Suprapubic skin (tissue), 4 donors: ENCODE measurements at regions not wholly inside any gene's neighbourhood (a gene's known extent, or its start where the extent isn't known, plus 50 kb on each side); places are given as distances from the start of the nearest gene placed in this dataset.

Source experiments
- POLR2A ChIP-seq, 2 donors: fragments of 450-650 bp; IDR thresholded peaks; one replicate each; pipeline ENCODE4 v1.6.1; 2017; ENCODE audit warnings: antibody characterized with exemption in 2 of 2, mild to moderate bottlenecking in 2 of 2, moderate library complexity in 2 of 2
- POLR2AphosphoS5 ChIP-seq, 3 donors: sonication (generic); formaldehyde crosslinking; IDR thresholded peaks; one replicate each; pipeline ENCODE4 v1.6.1; 2017; ENCODE audit warnings: antibody characterized with exemption in 3 of 3
- TF ChIP-seq, protein P1 (sequence below), 2 donors: fragments of 200-600 bp in 1 of 2; fragments of 450-650 bp in 1 of 2; sonication (generic) in 1 of 2; IDR thresholded peaks; one replicate each; pipeline ENCODE4 v1.5.1; 2016 to 2019; ENCODE audit warnings: antibody characterized with exemption in 2 of 2, mild to moderate bottlenecking in 1 of 2, moderate library complexity in 1 of 2

DNA sequence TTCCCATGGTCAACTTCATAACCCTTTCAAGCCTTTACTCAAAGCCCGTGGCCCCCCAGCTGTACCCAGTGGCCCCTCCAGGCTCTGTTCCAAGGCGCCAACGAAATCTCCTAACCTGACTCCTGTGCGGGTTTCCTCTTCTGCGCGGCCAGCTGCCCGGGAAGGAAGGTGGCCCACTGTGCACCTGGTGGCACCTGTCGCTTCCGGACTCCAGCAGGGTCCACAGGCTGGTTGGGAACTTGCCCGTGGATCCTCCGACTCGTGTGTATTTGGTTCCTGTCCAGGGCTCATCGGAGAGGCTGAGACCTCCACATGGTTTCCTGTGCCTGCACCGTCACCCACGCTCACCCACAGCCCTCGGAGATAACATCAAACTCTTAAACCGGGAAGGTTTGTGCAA is 335.4 kb downstream of the BRD1 start:
- TF ChIP-seq, protein P1, sequence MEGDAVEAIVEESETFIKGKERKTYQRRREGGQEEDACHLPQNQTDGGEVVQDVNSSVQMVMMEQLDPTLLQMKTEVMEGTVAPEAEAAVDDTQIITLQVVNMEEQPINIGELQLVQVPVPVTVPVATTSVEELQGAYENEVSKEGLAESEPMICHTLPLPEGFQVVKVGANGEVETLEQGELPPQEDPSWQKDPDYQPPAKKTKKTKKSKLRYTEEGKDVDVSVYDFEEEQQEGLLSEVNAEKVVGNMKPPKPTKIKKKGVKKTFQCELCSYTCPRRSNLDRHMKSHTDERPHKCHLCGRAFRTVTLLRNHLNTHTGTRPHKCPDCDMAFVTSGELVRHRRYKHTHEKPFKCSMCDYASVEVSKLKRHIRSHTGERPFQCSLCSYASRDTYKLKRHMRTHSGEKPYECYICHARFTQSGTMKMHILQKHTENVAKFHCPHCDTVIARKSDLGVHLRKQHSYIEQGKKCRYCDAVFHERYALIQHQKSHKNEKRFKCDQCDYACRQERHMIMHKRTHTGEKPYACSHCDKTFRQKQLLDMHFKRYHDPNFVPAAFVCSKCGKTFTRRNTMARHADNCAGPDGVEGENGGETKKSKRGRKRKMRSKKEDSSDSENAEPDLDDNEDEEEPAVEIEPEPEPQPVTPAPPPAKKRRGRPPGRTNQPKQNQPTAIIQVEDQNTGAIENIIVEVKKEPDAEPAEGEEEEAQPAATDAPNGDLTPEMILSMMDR (IDR thresholded peaks at IDR 0.05), result no peak
- no peak for TF ChIP-seq POLR2A (IDR thresholded peaks at IDR 0.05)
- TF ChIP-seq POLR2AphosphoS5 (IDR thresholded peaks at IDR 0.05), result no peak
